ENCODE measurements at regions not wholly inside any gene's neighbourhood (a gene's known extent, or its start where the extent isn't known, plus 50 kb on each side); places are given as distances from the start of the nearest gene placed in this dataset.

- H3K27ac ChIP-seq = no peak overlapping the region
- intact Hi-C loops (cut with DNase I) = no loop called here
- TF ChIP-seq CTCF (IDR thresholded peaks at IDR 0.05) (no peak), POLR2A (IDR thresholded peaks at IDR 0.05) (no peak)
- no peaks in the 10 kb centered on the region for H3K36me3 ChIP-seq
- no peak for DNase-seq
- no peaks in the 10 kb centered on the region for H3K4me1 ChIP-seq
- WGBS, 2 donors = 75 to 86% methylated on average over 5 of the region's 5 CpGs
- no peaks in the 10 kb centered on the region for H3K9me3 ChIP-seq
- H3K4me3 ChIP-seq (replicated peaks in 1 of 3) = no peak overlapping the region
- no peaks in the 10 kb centered on the region for H3K27me3 ChIP-seq
Measured at GRCh38 chr12:28802706-28803438, 346.2 kb upstream of the FAR2 start.

- Histone ChIP-seq H3K27ac (no peak overlapping the region), H3K4me3 (replicated peaks in 1 of 3) (no peak overlapping the region), H3K36me3 (no peaks in the 10 kb centered on the region), H3K27me3 (no peaks in the 10 kb centered on the region), H3K4me1 (no peaks in the 10 kb centered on the region), H3K9me3 (no peaks in the 10 kb centered on the region)
- WGBS, 2 donors = 90 to 92% methylated on average over 3 of the region's 3 CpGs
- DNase-seq = no peak
- intact Hi-C loops (cut with DNase I) = no loop called here
- TF ChIP-seq POLR2A (IDR thresholded peaks at IDR 0.05) = no peak
- no peak for TF ChIP-seq CTCF (IDR thresholded peaks at IDR 0.05)
Measured at GRCh38 chr12:28807535-28807934, 341.5 kb upstream of the FAR2 start.

- TF ChIP-seq CTCF (IDR thresholded peaks at IDR 0.05) (no peak), POLR2A (IDR thresholded peaks at IDR 0.05) (no peak)
- 85 to 90% methylated on average over 5 of the region's 5 CpGs for WGBS, 2 donors
- no peaks in the 10 kb centered on the region for H3K9me3 ChIP-seq
- no peaks in the 10 kb centered on the region for H3K36me3 ChIP-seq
- no peak overlapping the region for H3K27ac ChIP-seq
- H3K4me3 ChIP-seq (replicated peaks in 1 of 3) = no peak overlapping the region
- intact Hi-C loops (cut with DNase I) = no loop called here
- H3K27me3 ChIP-seq = no peaks in the 10 kb centered on the region
- DNase-seq = no peak
- H3K4me1 ChIP-seq = no peaks in the 10 kb centered on the region
Measured at GRCh38 chr12:28811457-28811856, 337.6 kb upstream of the FAR2 start.

GRCh38 chr12:28814246-28814645 lies 334.8 kb upstream of the FAR2 start:
- Histone ChIP-seq H3K27me3 (no peaks in the 10 kb centered on the region), H3K9me3 (no peaks in the 10 kb centered on the region), H3K27ac (no peak overlapping the region), H3K4me1 (no peaks in the 10 kb centered on the region), H3K4me3 (replicated peaks in 1 of 3) (no peak overlapping the region), H3K36me3 (no peaks in the 10 kb centered on the region)
- WGBS, 2 donors = 64 to 74% methylated on average over 4 of the region's 4 CpGs
- intact Hi-C loops (cut with DNase I) = no loop called here
- no peak for DNase-seq
- no peak for TF ChIP-seq POLR2A (IDR thresholded peaks at IDR 0.05)
- no peak for TF ChIP-seq CTCF (IDR thresholded peaks at IDR 0.05)

- Histone ChIP-seq H3K4me3 (replicated peaks in 1 of 3) (no peak overlapping the region), H3K9me3 (no peaks in the 10 kb centered on the region), H3K27ac (no peak overlapping the region), H3K27me3 (no peaks in the 10 kb centered on the region), H3K4me1 (no peaks in the 10 kb centered on the region), H3K36me3 (no peaks in the 10 kb centered on the region)
- intact Hi-C loops (cut with DNase I) = no loop called here
- TF ChIP-seq POLR2A (IDR thresholded peaks at IDR 0.05) = no peak
- no peak for TF ChIP-seq CTCF (IDR thresholded peaks at IDR 0.05)
- DNase-seq = no peak
- 84 to 97% methylated on average over 5 to 7 of the region's 7 CpGs for WGBS, 2 donors
Measured at GRCh38 chr12:28817524-28817923, 331.6 kb upstream of the FAR2 start.
